ENCODE measurements at regions not wholly inside any gene's neighbourhood (a gene's known extent, or its start where the extent isn't known, plus 50 kb on each side); places are given as distances from the start of the nearest gene placed in this dataset.

- TF ChIP-seq CTCF (IDR thresholded peaks at IDR 0.05 in 2 of 3, conservative IDR thresholded peaks at IDR 0.05 in 1 of 3; ENCODE audit: borderline replicate concordance in 1 of 3, insufficient read depth in 1 of 3, low read depth in 2 of 3, low read length in 2 of 3) (no peak), POLR2A (IDR thresholded peaks at IDR 0.05; ENCODE audit: borderline replicate concordance, extremely low read depth, insufficient read depth, insufficient read length) (no peak)
Measured at GRCh38 chr4:94006932-94007331, 178.4 kb downstream of the ATOH1 start.

All from HCT116 (cell line).